Stimulated activated naive CD8-positive, alpha-beta T cell treated with anti-CD3 and anti-CD28 coated beads, Interleukin-15, amount 100 ng/mL, for 72 hours (primary cell): ENCODE measurements at regions not wholly inside any gene's neighbourhood (a gene's known extent, or its start where the extent isn't known, plus 50 kb on each side); places are given as distances from the start of the nearest gene placed in this dataset.
"Not testable (repeated sequence)": the region's sequence is repeated elsewhere in the genome, so short reads cannot be mapped to it uniquely, and the experiment has no call there.

Source experiments
- ATAC-seq: fragments of 150-1000 bp; cut with Tn5 transposase; 2 replicates; pipeline ENCODE4 v1.10.0; 2021; ENCODE audit warnings: mild to moderate bottlenecking, moderate library complexity
- DNase-seq, 2 donors: peaks; one replicate each; pipeline ENCODE4 v3.0.0; 2021 to 2022
- H3K27ac Mint-ChIP-seq, 2 donors: one replicate each; pipeline ENCODE4 v1.8.0; 2022; ENCODE audit warnings: mild to moderate bottlenecking in 2 of 2, mixed read lengths in 2 of 2, moderate library complexity in 2 of 2
- H3K27me3 Mint-ChIP-seq: one replicate; pipeline ENCODE4 v1.8.0; 2022; ENCODE audit warnings: mixed read lengths
- H3K4me1 Mint-ChIP-seq: one replicate; pipeline ENCODE4 v1.8.0; 2022; ENCODE audit warnings: mild to moderate bottlenecking, mixed read lengths
- H3K4me3 Mint-ChIP-seq, 2 donors: one replicate each; pipeline ENCODE4 v1.8.0; 2022; ENCODE audit warnings: mild to moderate bottlenecking in 2 of 2, mixed read lengths in 2 of 2, moderate library complexity in 1 of 2
- H3K9me3 Mint-ChIP-seq, 2 donors: one replicate each; pipeline ENCODE4 v1.8.0; 2022; ENCODE audit warnings: mixed read lengths in 2 of 2

GRCh38 chr7:82600531-82600930 lies 157.0 kb upstream of the CACNA2D1 start:
- Mint-ChIP-seq H3K27me3 (no peaks in the 10 kb centered on the region), H3K27ac (no peak overlapping the region), H3K9me3 (no peaks in the 10 kb centered on the region), H3K4me1 (no peaks in the 10 kb centered on the region), H3K4me3 (no peak overlapping the region)
- no peak for ATAC-seq
- no peak for DNase-seq

GRCh38 chr7:82599895-82600294 lies 156.3 kb upstream of the CACNA2D1 start:
- H3K27ac Mint-ChIP-seq = no peak overlapping the region
- H3K4me3 Mint-ChIP-seq = no peak overlapping the region
- no peak for ATAC-seq
- no peaks in the 10 kb centered on the region for H3K9me3 Mint-ChIP-seq
- no peaks in the 10 kb centered on the region for H3K27me3 Mint-ChIP-seq
- no peak for DNase-seq
- no peaks in the 10 kb centered on the region for H3K4me1 Mint-ChIP-seq

- Mint-ChIP-seq H3K27me3 (no peaks in the 10 kb centered on the region), H3K27ac (no peak overlapping the region), H3K4me3 (no peak overlapping the region), H3K4me1 (no peaks in the 10 kb centered on the region), H3K9me3 (no peaks in the 10 kb centered on the region)
- no peak for ATAC-seq
- DNase-seq = no peak
These were observed 155.4 kb upstream of the CACNA2D1 start for GRCh38 chr7:82598958-82599357.

GRCh38 chr7:82595795-82596194 lies 152.2 kb upstream of the CACNA2D1 start:
- not testable (repeated sequence) for DNase-seq, H3K4me3 Mint-ChIP-seq, H3K4me1 Mint-ChIP-seq, H3K27me3 Mint-ChIP-seq, ATAC-seq, H3K9me3 Mint-ChIP-seq
- H3K27ac Mint-ChIP-seq = peak overlapping the region in 1 of 2 donors; percentile 5

GRCh38 chr7:82595176-82595575 lies 151.6 kb upstream of the CACNA2D1 start:
- Mint-ChIP-seq H3K4me3 (no peak overlapping the region), H3K9me3 (no peaks in the 10 kb centered on the region), H3K27ac (no peak overlapping the region), H3K4me1 (no peaks in the 10 kb centered on the region), H3K27me3 (no peaks in the 10 kb centered on the region)
- DNase-seq = no peak
- no peak for ATAC-seq

- Mint-ChIP-seq H3K4me1 (no peaks in the 10 kb centered on the region), H3K27ac (no peak overlapping the region), H3K9me3 (no peaks in the 10 kb centered on the region), H3K27me3 (no peaks in the 10 kb centered on the region), H3K4me3 (no peak overlapping the region)
- DNase-seq (no peak), ATAC-seq (no peak)
These were observed 151.1 kb upstream of the CACNA2D1 start for GRCh38 chr7:82594665-82595064.

GRCh38 chr7:82593780-82594179 lies 150.2 kb upstream of the CACNA2D1 start:
- H3K9me3 Mint-ChIP-seq = no peaks in the 10 kb centered on the region
- H3K27ac Mint-ChIP-seq = no peak overlapping the region
- no peak for DNase-seq
- ATAC-seq = no peak
- no peak overlapping the region for H3K4me3 Mint-ChIP-seq
- H3K27me3 Mint-ChIP-seq = no peaks in the 10 kb centered on the region
- no peaks in the 10 kb centered on the region for H3K4me1 Mint-ChIP-seq

GRCh38 chr7:82592416-82592815 lies 148.8 kb upstream of the CACNA2D1 start:
- Mint-ChIP-seq H3K4me3 (no peak overlapping the region), H3K27ac (no peak overlapping the region), H3K27me3 (no peaks in the 10 kb centered on the region), H3K4me1 (no peaks in the 10 kb centered on the region), H3K9me3 (no peaks in the 10 kb centered on the region)
- DNase-seq = no peak
- ATAC-seq = no peak

GRCh38 chr7:82579047-82579446 lies 135.5 kb upstream of the CACNA2D1 start:
- DNase-seq (no peak), ATAC-seq (no peak)
- Mint-ChIP-seq H3K4me1 (no peaks in the 10 kb centered on the region), H3K27ac (no peak overlapping the region), H3K27me3 (peaks cover 26% of the 10 kb centered on the region), H3K9me3 (no peaks in the 10 kb centered on the region), H3K4me3 (no peak overlapping the region)

- no peak for DNase-seq
- no peak for ATAC-seq
- Mint-ChIP-seq H3K9me3 (no peaks in the 10 kb centered on the region), H3K27ac (no peak overlapping the region), H3K4me1 (no peaks in the 10 kb centered on the region), H3K27me3 (peaks cover 20% of the 10 kb centered on the region), H3K4me3 (no peak overlapping the region)
These were observed 134.9 kb upstream of the CACNA2D1 start for GRCh38 chr7:82578430-82578829.

GRCh38 chr7:82572195-82572880 lies 128.8 kb upstream of the CACNA2D1 start:
- ATAC-seq (peak; percentile 76), DNase-seq (peak; percentile 61 to 64)
- Mint-ChIP-seq H3K4me1 (no peaks in the 10 kb centered on the region), H3K27me3 (no peaks in the 10 kb centered on the region), H3K27ac (no peak overlapping the region), H3K4me3 (no peak overlapping the region), H3K9me3 (no peaks in the 10 kb centered on the region)

GRCh38 chr7:82571047-82571446 lies 127.5 kb upstream of the CACNA2D1 start:
- not testable (repeated sequence) for H3K9me3 Mint-ChIP-seq, ATAC-seq, DNase-seq, H3K4me1 Mint-ChIP-seq, H3K27me3 Mint-ChIP-seq, H3K4me3 Mint-ChIP-seq, H3K27ac Mint-ChIP-seq

- H3K9me3 Mint-ChIP-seq = no peaks in the 10 kb centered on the region
- ATAC-seq = no peak
- H3K4me3 Mint-ChIP-seq = no peak overlapping the region
- H3K4me1 Mint-ChIP-seq = no peaks in the 10 kb centered on the region
- H3K27ac Mint-ChIP-seq = no peak overlapping the region
- H3K27me3 Mint-ChIP-seq = no peaks in the 10 kb centered on the region
- no peak for DNase-seq
These were observed 124.3 kb upstream of the CACNA2D1 start for GRCh38 chr7:82567841-82568240.

GRCh38 chr7:82567356-82567755 lies 123.8 kb upstream of the CACNA2D1 start:
- no peaks in the 10 kb centered on the region for H3K4me1 Mint-ChIP-seq
- no peak overlapping the region for H3K4me3 Mint-ChIP-seq
- no peaks in the 10 kb centered on the region for H3K27me3 Mint-ChIP-seq
- H3K27ac Mint-ChIP-seq = peak overlapping the region in 1 of 2 donors; percentile 8
- no peak for DNase-seq
- H3K9me3 Mint-ChIP-seq = no peaks in the 10 kb centered on the region
- ATAC-seq = no peak

GRCh38 chr7:82566752-82567151 lies 123.2 kb upstream of the CACNA2D1 start:
- H3K9me3 Mint-ChIP-seq = no peaks in the 10 kb centered on the region
- no peak overlapping the region for H3K27ac Mint-ChIP-seq
- no peaks in the 10 kb centered on the region for H3K4me1 Mint-ChIP-seq
- no peaks in the 10 kb centered on the region for H3K27me3 Mint-ChIP-seq
- no peak overlapping the region for H3K4me3 Mint-ChIP-seq
- DNase-seq = no peak
- ATAC-seq = no peak

GRCh38 chr7:82562716-82563404 lies 119.3 kb upstream of the CACNA2D1 start:
- DNase-seq = no peak
- H3K27me3 Mint-ChIP-seq = no peaks in the 10 kb centered on the region
- H3K9me3 Mint-ChIP-seq = no peaks in the 10 kb centered on the region
- H3K4me3 Mint-ChIP-seq = no peak overlapping the region
- H3K27ac Mint-ChIP-seq = no peak overlapping the region
- ATAC-seq = no peak
- no peaks in the 10 kb centered on the region for H3K4me1 Mint-ChIP-seq
